GM10266 (cell line): ENCODE measurements at regions not wholly inside any gene's neighbourhood (a gene's known extent, or its start where the extent isn't known, plus 50 kb on each side); places are given as distances from the start of the nearest gene placed in this dataset.
A peak's percentile ranks its signal among the peaks of the same experiment; 100 is the strongest.

ENCODE experiments used
- DNase-seq: peaks from one replicate; pipeline ENCODE4 v3.0.0; 2012; ENCODE audit errors: extremely low spot score
- CTCF ChIP-seq: IDR thresholded peaks from 2 replicates; pipeline ENCODE4 v1.5.1; 2012; ENCODE audit warnings: mild to moderate bottlenecking, low read depth; ENCODE audit not compliant: control insufficient read depth, insufficient read depth; ENCODE audit errors: missing control alignments

DNA sequence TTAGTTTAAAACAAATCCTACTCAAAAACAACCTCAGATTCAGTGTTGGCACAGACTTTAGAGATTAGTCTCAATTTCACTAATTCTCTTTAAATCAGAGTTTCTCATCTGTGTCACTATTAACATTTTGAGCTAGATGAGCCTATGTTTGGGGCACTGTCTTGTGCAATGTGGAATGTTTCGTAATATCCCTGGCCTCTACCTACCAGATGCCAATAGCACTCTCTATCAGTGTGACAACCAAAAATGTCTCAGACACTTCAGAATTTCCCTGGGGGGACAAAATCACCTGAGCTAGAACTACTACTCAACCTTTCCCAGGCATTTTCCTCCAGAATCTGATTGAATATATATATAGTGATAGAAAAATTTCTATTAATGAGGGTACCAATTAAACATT, 465.2 kb upstream of the RGMB start:
- DNase-seq, result no peak
- TF ChIP-seq CTCF, result no peak

DNA sequence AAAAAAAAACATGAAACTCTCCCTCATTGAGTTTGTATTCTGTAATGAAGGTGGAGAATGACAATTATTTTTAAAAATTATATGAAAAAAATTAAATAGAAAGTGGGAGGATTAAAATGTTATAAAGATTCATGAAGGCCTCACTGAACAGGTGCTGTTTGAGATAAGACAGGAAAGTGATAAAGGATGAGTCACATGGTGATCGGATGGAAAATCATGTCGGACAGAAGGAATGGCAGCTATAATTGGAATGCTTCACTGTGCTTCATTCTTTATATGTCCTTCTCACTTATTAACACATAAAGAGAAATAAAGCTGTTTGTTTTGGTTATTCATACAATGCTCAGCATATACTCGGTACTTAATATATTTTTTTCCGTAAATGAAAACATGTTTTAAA, 464.5 kb upstream of the RGMB start:
- DNase-seq, result no peak

GRCh38 chr5:98309785-98310598, 463.5 kb upstream of the RGMB start:
- DNase-seq, result peak; percentile 12
- TF ChIP-seq CTCF, result no peak

More for the DNA sequence above, 464.5 kb upstream of the RGMB start:
- no peak for TF ChIP-seq CTCF

DNA sequence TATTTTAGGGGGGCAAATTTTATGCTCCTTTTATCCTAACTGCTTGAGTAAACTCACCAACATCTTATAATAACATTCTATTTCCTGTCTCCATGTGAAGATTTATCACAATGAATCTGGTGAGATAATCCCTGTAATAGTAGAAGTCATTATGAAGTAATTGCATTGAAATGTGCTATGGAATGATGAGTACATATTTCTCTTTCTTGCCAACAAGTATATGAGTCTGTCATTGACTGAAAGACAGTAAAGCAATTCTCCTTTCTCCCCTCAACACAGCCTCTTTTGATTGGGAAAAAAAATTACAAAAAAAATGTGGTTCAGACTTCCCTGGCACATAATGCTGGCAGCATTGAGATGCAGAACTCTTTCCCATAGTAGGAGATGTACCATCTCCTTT, 459.2 kb upstream of the RGMB start:
- DNase-seq, result no peak

GRCh38 chr5:98318386-98318785, 455.1 kb upstream of the RGMB start:
- DNase-seq, result no peak
- no peak for TF ChIP-seq CTCF

More for the DNA sequence above, 459.2 kb upstream of the RGMB start:
- no peak for TF ChIP-seq CTCF

DNA sequence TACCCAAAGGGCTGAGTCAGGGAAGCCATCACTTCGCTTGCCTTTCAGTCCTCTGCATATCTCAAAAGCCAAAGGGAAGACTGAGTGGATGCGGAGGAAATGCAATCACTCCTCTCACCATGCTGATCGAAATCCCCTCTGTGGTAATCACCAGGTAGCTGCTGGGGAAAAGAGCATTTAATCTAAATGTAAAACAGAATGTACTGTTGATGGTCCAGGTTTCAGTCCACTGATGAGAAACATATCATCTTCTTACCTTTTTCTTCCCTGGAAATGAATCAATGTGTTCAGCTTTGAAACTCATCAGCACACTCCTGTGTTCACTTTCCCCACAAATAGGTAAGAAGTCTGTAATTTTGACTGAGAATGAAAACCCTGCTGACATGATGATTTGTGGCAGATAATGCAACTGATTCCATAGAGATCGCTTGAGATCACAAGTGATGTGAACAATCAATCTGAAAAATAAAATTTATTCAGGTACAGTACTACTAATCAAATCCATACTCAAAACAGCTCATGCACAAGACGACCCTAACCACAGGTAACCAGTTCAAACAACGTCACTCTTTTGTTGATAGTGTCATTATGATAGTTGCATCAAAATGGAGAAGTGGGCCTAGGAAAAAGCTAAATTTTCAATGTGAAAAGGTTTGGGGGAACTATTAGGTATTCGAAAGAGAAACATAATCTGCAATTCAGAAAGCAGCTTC, 454.0 kb upstream of the RGMB start:
- TF ChIP-seq CTCF, result no peak
- DNase-seq, result no peak

- TF ChIP-seq CTCF, result no peak
Observed at GRCh38 chr5:98320343-98320742, 453.1 kb upstream of the RGMB start.

More at GRCh38 chr5:98320343-98320742, 453.1 kb upstream of the RGMB start:
- no peak for DNase-seq
